ENCODE measurements at regions not wholly inside any gene's neighbourhood (a gene's known extent, or its start where the extent isn't known, plus 50 kb on each side); places are given as distances from the start of the nearest gene placed in this dataset.

DNA sequence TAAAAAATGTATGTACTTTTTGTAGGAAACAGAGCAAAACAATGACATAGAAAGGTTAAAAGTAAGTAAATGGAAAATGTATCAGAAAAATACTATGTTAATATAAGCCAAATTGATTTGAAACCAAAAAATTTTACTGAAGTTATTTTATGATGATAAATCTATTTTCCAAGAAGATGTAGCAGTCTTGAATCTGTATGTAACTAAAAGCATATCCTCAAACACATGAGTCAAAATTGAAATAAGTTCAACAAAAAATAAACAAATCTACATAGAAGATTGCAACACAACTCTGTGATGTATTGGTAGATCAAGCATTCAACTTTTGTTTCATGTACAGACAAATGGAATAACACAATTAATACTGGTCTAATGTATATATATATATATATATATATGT lies 450.0 kb downstream of the SPRY1 start:
- Histone ChIP-seq H3K4me2 (ENCODE audit: control insufficient read depth, extremely low read depth, insufficient read depth, low read depth, low read length) (no peak overlapping the region), H3K4me3 (ENCODE audit: control insufficient read depth in 2 of 3, extremely low read depth in 1 of 3, insufficient read depth in 2 of 3, low read depth in 1 of 3, low read length in 3 of 3) (no peak overlapping the region), H3K9me1 (ENCODE audit: control insufficient read depth, extremely low read depth, insufficient read depth, low read length) (no peaks in the 10 kb centered on the region), H2AFZ (ENCODE audit: control insufficient read depth, low read length) (no peak overlapping the region), H3K27me3 (ENCODE audit: control insufficient read depth, extremely low read depth, insufficient read depth, low read length) (no peaks in the 10 kb centered on the region), H3K4me1 (ENCODE audit: control insufficient read depth, extremely low read depth, insufficient read depth, low read length) (no peaks in the 10 kb centered on the region), H3K9ac (ENCODE audit: control insufficient read depth, extremely low read depth, insufficient read depth, low read length) (no peak overlapping the region), H3K36me3 (ENCODE audit: control insufficient read depth in 2 of 2, extremely low read depth in 1 of 2, insufficient read depth in 2 of 2, low read length in 2 of 2) (no peaks in the 10 kb centered on the region), H3K27ac (ENCODE audit: control insufficient read depth, insufficient read depth, low read length) (no peak overlapping the region), H3K79me2 (ENCODE audit: control insufficient read depth, insufficient read depth, low read length) (no peaks in the 10 kb centered on the region), H3K9me3 (ENCODE audit: control insufficient read depth, low read depth, low read length) (no peaks in the 10 kb centered on the region), H4K20me1 (ENCODE audit: control insufficient read depth, extremely low read depth, insufficient read depth, low read length) (no peaks in the 10 kb centered on the region)
- DNase-seq (ENCODE audit: low read depth, low spot score): no peak
- TF ChIP-seq CTCF (optimal IDR thresholded peaks at IDR 0.05 in 1 of 3, IDR thresholded peaks at IDR 0.05 in 1 of 3, conservative IDR thresholded peaks at IDR 0.05 in 1 of 3; ENCODE audit: extremely low read depth in 1 of 3, insufficient read depth in 2 of 3, low read length in 3 of 3) (no peak), EZH2 (IDR thresholded peaks at IDR 0.05; ENCODE audit: low read length) (no peak)
- dilution Hi-C loops (cut with MboI; ENCODE audit: extremely low pct_ligation_motif_present, low sequenced_read_pairs): no loop called here
- no peak for FAIRE-seq

DNA sequence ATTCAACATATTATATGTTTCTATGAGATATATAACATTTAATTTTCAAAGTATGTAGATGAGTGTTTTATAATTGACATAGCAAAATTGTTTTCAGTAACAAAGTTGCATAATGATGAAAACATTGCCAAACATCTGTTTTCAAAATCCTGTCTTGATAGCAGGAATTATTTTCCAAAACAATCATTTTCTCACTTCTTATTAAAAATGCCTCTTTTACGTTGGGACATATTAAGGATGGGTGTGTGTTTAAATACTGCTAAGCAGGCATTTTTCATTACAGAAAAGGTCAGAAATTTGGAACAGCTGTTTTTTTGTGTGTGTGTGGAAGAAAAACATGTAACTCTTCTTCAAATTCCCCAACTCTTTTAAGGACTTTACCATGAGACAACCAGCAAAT lies 452.0 kb downstream of the SPRY1 start:
- FAIRE-seq: no peak

More for the DNA sequence above, 452.0 kb downstream of the SPRY1 start:
- TF ChIP-seq EZH2 (IDR thresholded peaks at IDR 0.05; ENCODE audit: low read length) (no peak), CTCF (optimal IDR thresholded peaks at IDR 0.05 in 1 of 3, IDR thresholded peaks at IDR 0.05 in 1 of 3, conservative IDR thresholded peaks at IDR 0.05 in 1 of 3; ENCODE audit: extremely low read depth in 1 of 3, insufficient read depth in 2 of 3, low read length in 3 of 3) (no peak)
- Histone ChIP-seq H2AFZ (ENCODE audit: control insufficient read depth, low read length) (no peak overlapping the region), H3K79me2 (ENCODE audit: control insufficient read depth, insufficient read depth, low read length) (no peaks in the 10 kb centered on the region), H3K9ac (ENCODE audit: control insufficient read depth, extremely low read depth, insufficient read depth, low read length) (no peak overlapping the region), H3K27ac (ENCODE audit: control insufficient read depth, insufficient read depth, low read length) (no peak overlapping the region), H3K36me3 (ENCODE audit: control insufficient read depth in 2 of 2, extremely low read depth in 1 of 2, insufficient read depth in 2 of 2, low read length in 2 of 2) (no peaks in the 10 kb centered on the region), H3K9me1 (ENCODE audit: control insufficient read depth, extremely low read depth, insufficient read depth, low read length) (no peaks in the 10 kb centered on the region), H4K20me1 (ENCODE audit: control insufficient read depth, extremely low read depth, insufficient read depth, low read length) (no peaks in the 10 kb centered on the region), H3K27me3 (ENCODE audit: control insufficient read depth, extremely low read depth, insufficient read depth, low read length) (no peaks in the 10 kb centered on the region), H3K4me3 (ENCODE audit: control insufficient read depth in 2 of 3, extremely low read depth in 1 of 3, insufficient read depth in 2 of 3, low read depth in 1 of 3, low read length in 3 of 3) (no peak overlapping the region), H3K4me2 (ENCODE audit: control insufficient read depth, extremely low read depth, insufficient read depth, low read depth, low read length) (no peak overlapping the region), H3K4me1 (ENCODE audit: control insufficient read depth, extremely low read depth, insufficient read depth, low read length) (no peaks in the 10 kb centered on the region), H3K9me3 (ENCODE audit: control insufficient read depth, low read depth, low read length) (no peaks in the 10 kb centered on the region)
- no peak for DNase-seq (ENCODE audit: low read depth, low spot score)
- dilution Hi-C loops (cut with MboI; ENCODE audit: extremely low pct_ligation_motif_present, low sequenced_read_pairs): no loop called here
